ENCODE measurements at regions not wholly inside any gene's neighbourhood (a gene's known extent, or its start where the extent isn't known, plus 50 kb on each side); places are given as distances from the start of the nearest gene placed in this dataset.
"Not testable (repeated sequence)": the region's sequence is repeated elsewhere in the genome, so short reads cannot be mapped to it uniquely, and the experiment has no call there.

- H3K4me3 ChIP-seq: no peak overlapping the region
- no peak for TF ChIP-seq CTCF (IDR thresholded peaks at IDR 0.05)
- DNase-seq (no peak), ATAC-seq (no peak)
- intact Hi-C loops (cut with DNase I): no loop called here
- H3K27ac ChIP-seq: no peak overlapping the region
- H3K4me1 ChIP-seq: no peaks in the 10 kb centered on the region
- no peaks in the 10 kb centered on the region for H3K9me3 ChIP-seq
- no peaks in the 10 kb centered on the region for H3K27me3 ChIP-seq (ENCODE audit: low read depth)
- H3K36me3 ChIP-seq: no peaks in the 10 kb centered on the region
Measured at GRCh38 chr2:47728551-47728950, 54.4 kb upstream of the MSH6 start.

GRCh38 chr2:47727956-47728355 lies 55.0 kb upstream of the MSH6 start:
- no peak for DNase-seq
- no peaks in the 10 kb centered on the region for H3K27me3 ChIP-seq (ENCODE audit: low read depth)
- intact Hi-C loops (cut with DNase I): no loop called here
- no peak for ATAC-seq
- H3K4me1 ChIP-seq: no peaks in the 10 kb centered on the region
- no peak overlapping the region for H3K27ac ChIP-seq
- H3K36me3 ChIP-seq: no peaks in the 10 kb centered on the region
- no peak overlapping the region for H3K4me3 ChIP-seq
- no peaks in the 10 kb centered on the region for H3K9me3 ChIP-seq
- no peak for TF ChIP-seq CTCF (IDR thresholded peaks at IDR 0.05)

- H3K27ac ChIP-seq; H3K36me3 ChIP-seq; H3K4me1 ChIP-seq; H3K27me3 ChIP-seq (ENCODE audit: low read depth); DNase-seq; H3K4me3 ChIP-seq; intact Hi-C loops (cut with DNase I); H3K9me3 ChIP-seq; ATAC-seq: not testable (repeated sequence)
Measured at GRCh38 chr2:47726978-47727377, 56.0 kb upstream of the MSH6 start.

GRCh38 chr2:47725808-47726207 lies 57.1 kb upstream of the MSH6 start:
- H3K4me1 ChIP-seq: no peaks in the 10 kb centered on the region
- no peak for TF ChIP-seq CTCF (IDR thresholded peaks at IDR 0.05)
- H3K9me3 ChIP-seq: no peaks in the 10 kb centered on the region
- no peak for DNase-seq
- no peak overlapping the region for H3K4me3 ChIP-seq
- H3K27me3 ChIP-seq (ENCODE audit: low read depth): no peaks in the 10 kb centered on the region
- intact Hi-C loops (cut with DNase I): no loop called here
- no peak overlapping the region for H3K27ac ChIP-seq
- no peaks in the 10 kb centered on the region for H3K36me3 ChIP-seq
- ATAC-seq: no peak

GRCh38 chr2:47724221-47724981 lies 58.5 kb upstream of the MSH6 start:
- no peak for TF ChIP-seq CTCF (IDR thresholded peaks at IDR 0.05)
- peak in 1 of 2 donors; percentile 29 for ATAC-seq
- H3K27me3 ChIP-seq (ENCODE audit: low read depth): no peaks in the 10 kb centered on the region
- DNase-seq: no peak
- no peaks in the 10 kb centered on the region for H3K9me3 ChIP-seq
- no peaks in the 10 kb centered on the region for H3K4me1 ChIP-seq
- no peak overlapping the region for H3K27ac ChIP-seq
- no peak overlapping the region for H3K4me3 ChIP-seq
- H3K36me3 ChIP-seq: no peaks in the 10 kb centered on the region
- intact Hi-C loops (cut with DNase I): no loop called here

GRCh38 chr2:47721296-47721695 lies 61.6 kb upstream of the MSH6 start:
- no peak for TF ChIP-seq CTCF (IDR thresholded peaks at IDR 0.05)
- H3K27me3 ChIP-seq (ENCODE audit: low read depth): no peaks in the 10 kb centered on the region
- H3K4me3 ChIP-seq: no peak overlapping the region
- DNase-seq (no peak), ATAC-seq (no peak)
- no peaks in the 10 kb centered on the region for H3K9me3 ChIP-seq
- H3K27ac ChIP-seq: no peak overlapping the region
- no peaks in the 10 kb centered on the region for H3K4me1 ChIP-seq
- intact Hi-C loops (cut with DNase I): no loop called here
- H3K36me3 ChIP-seq: no peaks in the 10 kb centered on the region

All from lower lobe of right lung (tissue), 2 donors.